GM18519 (cell line): ENCODE measurements at regions not wholly inside any gene's neighbourhood (a gene's known extent, or its start where the extent isn't known, plus 50 kb on each side); places are given as distances from the start of the nearest gene placed in this dataset.
"Not testable (repeated sequence)": the region's sequence is repeated elsewhere in the genome, so short reads cannot be mapped to it uniquely, and the experiment has no call there.

Experiments
- ATAC-seq: cut with Tn5 transposase; IDR thresholded peaks from one replicate; pipeline ENCODE4 v1.9.1; 2021; ENCODE audit warnings: mild to moderate bottlenecking, moderate library complexity; ENCODE audit not compliant: unreplicated experiment, low FRiP score

DNA sequence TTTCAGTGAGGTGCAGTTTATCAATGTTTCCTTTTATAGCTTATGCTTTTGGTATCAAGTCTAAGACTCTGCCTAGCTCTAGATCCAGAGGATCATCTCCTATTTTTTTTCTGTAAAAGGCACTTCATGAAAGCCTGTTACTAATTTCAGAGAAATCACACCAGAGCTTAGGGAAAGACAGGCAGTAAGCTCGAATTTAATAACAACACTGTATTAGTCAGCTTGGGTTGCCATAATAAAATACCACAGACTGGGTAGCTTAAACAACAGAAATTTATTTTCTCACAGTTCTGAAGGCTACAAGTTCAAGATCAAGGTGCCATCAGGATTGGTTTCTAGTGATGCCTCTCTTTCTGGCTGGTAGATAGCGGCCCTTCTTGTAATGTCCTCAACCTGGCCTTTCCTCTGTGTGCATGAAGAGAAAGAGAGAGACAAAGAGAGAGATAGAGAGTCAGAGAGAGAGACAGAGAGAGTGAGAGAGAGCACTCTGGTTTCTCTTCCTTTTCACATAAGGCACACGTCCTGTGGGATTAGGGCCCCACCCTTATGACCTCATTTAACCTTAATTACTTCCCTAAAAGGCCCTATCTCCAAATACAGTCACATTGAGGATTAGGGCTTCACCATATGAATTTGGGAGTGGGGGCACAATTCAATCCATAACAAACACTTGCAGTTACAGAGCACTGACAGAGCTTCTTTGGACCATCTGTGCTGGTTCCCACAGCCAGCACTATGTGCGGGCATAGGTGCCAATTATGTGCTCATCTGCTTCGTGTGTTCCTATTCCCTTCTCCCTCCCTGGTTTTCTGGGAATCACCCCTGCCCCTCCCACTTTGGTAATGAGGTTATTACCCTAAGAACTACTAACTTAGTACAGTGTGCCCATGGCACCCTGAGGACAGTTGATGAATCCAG lies 114.8 kb upstream of the MED14 start:
- ATAC-seq, result no peak

DNA sequence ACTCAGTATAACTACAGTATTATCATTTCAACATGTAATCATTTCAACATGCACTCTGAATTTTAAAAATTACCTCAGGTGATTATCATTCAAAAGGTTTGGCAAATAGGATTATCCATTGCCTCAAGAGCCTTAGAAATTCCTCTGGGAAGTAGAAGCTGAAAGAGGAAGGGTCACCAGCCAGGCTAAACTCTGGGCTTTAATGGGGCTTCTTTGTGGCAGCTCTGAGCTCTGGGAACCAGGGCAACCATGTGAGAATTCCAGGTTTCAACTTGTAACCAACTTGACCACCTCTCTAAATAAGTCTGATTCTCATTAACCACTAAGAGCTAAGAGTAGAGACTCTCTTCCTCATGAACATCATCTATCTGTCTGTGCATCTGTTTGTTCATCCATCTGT lies 117.2 kb upstream of the MED14 start:
- ATAC-seq, result no peak

DNA sequence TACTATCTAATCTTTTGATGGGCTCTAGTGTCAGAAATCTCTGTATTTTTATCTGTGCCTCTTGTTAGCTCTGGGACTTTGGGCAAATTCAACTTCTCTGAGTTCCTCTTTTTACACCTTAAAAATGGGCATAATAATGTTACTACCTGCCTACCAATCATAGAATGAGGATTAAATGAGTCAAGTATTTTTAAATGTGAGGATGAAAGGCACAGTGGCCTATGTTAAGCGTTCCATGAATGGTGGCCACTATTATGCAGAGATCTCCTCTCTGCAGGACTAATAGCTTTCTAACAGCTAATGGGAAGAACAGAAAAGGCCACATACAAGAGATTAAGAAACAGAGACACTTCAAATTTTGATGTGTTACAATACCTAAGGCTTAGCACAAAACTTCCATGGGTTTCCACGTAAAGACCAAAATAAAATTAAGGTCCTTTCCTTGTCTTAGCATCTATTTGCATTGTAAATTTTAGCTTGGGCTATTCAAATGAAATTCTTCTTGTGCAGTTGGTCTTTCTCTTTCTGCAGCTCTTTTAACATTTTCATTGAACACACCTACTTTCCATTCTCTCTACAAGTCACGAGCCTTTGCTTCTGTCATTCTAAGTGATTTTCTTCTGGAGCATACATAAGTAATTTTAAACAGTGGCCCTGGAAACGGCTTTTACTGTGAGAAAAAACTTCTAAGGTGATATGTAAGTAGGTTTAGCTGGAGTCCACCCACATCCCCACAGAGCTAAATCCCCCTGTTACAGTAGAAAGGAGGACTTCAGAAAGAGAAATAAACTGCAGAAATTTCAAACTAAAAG lies 117.9 kb upstream of the MED14 start:
- ATAC-seq, result no peak

DNA sequence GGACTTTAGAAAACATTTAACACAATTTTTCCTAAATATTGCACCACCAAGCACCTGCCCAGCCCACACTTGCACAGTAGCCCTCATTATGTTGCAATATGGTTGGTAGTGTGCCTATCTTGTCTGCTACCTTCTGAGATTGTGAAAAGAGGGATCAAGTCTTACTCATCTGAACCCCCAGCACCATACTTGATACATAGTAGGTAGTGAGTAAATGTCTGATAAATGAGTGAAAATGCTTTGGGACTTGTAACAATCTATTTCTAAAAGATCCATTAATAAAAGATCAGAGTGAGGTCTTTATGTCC lies 118.4 kb upstream of the MED14 start:
- no peak for ATAC-seq

DNA sequence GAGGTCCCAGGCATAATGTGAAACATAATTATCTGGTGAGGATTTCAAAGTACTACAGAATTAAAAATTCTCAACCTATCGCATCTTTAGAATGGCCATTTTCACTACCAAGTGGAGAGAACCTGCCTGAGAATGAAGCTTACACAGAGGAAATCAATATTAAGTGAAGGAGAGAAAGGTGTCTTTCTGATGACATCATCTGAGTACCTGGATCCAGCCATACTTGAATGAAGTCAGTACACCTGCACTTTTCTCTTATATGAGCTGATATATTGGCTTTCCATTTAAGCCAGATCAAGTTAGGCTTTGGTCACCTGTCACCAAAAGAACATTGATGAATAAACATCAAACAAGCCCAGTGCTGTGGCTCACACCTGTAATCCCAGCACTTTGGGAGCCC lies 118.9 kb upstream of the MED14 start:
- no peak for ATAC-seq

DNA sequence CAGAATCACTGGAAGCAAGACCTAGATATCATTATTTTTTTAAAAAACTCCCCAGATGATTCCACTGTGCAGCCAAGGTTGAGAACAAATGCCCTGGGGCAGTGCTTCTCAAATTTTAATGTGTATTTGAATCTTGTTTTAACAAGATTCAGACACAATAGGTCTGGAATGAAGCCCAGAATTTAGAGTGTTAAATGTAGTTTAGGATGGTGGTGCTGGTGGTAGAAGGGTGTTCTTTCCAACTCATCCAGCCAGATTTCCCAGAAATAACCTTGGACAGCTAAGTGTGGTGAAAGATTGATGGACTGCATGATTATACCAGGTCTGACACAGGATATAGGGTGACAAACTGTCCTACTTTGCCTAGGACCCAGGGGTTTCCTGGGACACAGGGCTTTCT lies 120.1 kb upstream of the MED14 start:
- ATAC-seq, result no peak

DNA sequence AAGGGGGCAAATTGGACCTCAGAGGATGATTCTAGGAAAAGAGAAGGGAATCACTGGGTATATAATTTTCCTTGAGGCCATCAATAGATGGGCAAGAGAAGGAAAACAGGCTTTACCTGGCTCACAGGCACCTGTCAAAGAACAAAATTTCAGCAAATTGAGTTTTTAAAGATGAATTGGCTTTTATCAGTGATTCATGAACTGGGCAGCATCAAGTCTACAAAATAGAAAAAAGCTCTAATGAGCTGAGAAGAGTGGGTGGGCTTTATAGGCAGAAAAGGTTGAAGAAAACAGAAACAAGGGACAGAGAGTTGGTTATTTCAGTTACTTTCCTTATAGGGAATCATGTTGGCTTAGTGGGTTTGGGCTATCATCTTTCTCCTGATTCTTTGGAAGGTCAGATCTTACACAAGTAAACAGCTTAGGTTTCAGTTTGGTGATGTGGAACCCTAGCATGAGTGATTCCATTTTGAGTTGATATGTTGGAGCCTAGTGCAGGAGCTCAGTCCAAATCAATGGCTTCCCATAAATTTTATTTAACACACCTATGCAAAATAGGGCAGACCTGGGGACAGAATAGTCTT lies 120.7 kb upstream of the MED14 start:
- no peak for ATAC-seq

DNA sequence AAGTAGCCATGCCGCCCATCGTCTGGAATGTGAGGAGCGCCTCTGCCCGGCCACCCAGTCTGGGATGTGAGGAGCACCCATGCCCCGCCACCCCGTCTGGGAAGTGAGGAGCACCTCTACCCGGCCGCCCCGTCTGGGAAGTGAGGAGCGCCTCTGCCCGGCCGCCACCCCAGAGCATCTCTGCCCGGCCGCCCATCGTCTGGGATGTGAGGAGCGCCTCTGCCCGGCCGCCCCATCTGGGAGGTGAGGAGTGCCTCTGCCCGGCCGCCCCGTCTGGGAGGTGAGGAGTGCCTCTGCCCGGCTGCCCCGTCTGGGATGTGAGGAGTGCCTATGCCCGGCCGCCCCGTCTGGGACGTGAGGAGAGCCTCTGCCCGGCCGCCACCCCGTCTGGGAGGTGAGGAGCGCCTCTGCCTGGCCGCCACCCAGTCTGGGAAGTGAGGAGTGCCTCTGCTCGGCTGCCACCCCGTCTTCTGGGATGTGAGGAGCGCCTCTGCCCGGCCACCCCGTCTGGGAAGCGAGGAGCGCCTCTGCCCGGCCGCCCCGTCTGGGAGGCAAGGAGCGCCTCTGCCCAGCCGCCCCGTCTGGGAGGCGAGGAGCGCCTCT lies 126.7 kb upstream of the MED14 start:
- not testable (repeated sequence) for ATAC-seq

DNA sequence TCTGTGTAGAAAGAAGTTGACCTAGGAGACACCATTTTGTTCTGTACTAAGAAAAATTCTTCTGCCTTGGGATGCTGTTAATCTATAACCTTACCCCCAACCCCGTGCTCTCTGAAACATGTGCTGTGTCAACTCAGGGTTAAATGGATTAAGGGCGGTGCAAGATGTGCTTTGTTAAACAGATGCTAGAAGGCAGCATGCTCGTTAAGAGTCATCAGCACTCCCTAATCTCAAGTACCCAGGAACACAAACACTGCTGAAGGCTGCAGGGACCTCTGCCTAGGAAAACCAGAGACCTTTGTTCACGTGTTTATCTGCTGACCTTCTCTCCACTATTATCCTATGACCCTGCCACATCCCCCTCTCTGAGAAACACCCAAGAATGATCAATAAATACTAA lies 127.9 kb upstream of the MED14 start:
- ATAC-seq, result not testable (repeated sequence)

DNA sequence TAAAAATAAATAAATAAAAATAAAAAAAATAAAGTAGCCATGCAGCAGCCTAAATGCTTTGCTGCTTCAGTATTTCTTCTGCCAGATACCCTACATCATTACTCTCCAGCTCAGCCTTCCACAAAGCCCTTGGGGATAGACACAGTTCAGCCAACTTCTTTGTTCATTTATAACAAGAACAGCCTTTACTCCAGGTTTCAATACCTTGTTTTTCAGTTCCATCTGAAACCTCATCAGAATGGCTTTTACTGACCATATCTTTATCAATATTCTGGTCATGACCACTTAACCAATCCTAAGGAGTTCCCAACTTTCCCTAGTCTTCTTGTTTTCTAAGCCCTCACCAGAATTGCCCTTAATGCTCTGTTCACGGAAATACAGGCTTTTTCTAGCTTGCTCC lies 128.3 kb upstream of the MED14 start:
- ATAC-seq, result no peak

DNA sequence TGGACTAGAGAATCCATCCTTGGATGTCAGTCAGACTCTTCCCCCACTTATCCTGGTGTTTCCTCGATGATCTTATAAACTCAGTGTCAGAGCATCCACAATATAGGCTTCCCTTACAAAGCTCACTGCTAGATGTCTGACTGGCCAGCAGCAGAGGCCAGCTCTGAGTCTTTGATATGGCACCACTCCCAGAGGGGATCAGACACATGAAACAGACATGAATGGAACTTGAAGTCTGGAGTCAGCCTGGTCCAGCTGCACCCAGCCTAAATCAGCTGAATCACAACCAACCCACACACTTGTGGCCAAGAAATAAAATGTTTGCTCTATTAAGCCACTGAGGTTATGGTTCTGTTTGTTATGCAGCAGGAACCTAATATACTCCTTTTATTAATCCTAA lies 129.6 kb upstream of the MED14 start:
- ATAC-seq, result no peak

DNA sequence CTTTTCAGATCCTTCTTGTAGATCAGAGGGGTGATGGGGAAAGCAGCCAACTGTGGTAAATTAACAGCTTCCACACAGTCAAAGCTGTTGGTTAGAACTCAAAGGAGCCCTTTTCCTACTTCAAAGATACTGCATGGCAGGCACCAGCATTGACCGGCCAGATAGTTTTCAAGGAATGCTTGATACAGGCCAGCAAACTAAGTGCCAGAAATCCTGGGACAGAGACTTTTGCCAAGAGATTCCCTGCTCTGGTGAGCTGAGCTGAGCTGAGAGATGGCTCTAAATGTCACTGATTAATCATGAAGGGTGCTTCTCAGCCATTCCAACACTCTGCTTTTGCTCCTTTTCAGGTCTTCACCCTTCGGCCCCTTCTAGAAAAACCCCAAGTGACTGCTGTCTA lies 131.6 kb upstream of the MED14 start:
- ATAC-seq, result no peak

DNA sequence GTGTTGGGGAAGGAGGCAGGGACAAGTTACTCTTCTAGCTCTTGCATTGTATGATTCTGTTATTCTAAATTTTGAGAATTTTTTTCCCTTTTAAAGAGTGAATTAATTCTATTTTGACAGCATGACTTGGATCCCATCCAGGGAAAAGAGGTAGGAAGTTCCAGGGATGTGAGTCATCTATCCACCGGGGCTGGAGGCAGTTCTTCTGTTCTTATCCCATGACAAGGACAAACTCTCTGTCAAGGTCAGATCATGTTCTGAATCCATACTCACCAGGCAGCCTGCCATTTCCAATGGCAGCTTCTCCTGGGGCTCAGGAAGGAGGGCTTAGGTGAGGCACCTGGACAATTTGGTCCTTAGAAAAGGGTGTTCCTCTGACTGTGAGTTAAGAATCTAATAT lies 132.0 kb upstream of the MED14 start:
- no peak for ATAC-seq

DNA sequence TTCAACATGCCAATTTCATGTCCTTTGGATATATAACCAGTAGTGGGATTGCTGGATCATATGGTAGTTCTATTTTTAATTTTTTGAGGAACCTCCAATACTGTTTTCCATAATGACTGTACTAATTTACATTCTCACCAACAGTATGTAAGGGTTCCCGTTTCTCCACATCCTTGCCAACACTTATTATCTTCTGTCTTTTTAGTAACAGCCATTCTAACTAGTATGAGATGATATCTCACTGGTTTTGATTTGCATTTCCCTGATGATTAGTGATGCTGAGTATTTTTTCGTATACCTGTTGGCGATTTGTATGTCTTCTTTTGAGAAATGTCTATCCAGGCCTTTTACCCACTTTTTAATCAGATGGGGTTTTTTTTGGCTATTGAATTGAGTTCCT lies 133.5 kb upstream of the MED14 start:
- ATAC-seq, result no peak

DNA sequence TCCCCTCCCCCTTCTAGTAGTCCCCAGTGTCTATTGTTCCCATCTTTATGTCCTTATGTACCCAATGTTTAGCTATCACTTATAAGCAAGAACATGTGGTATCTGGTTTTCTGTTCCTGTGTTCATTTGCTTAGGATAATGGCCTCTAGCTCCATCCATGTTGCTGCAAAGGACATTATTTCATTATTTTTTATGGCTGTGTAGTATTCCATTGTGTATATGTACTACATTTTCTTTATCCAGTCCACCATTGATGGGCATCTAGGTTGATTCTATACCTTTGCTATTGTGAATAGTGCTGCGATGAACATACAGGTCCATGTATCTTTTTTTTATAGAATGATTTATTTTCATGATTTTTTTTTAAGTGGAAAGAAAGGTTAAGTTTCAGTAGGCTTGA lies 135.6 kb upstream of the MED14 start:
- ATAC-seq, result not testable (repeated sequence)

DNA sequence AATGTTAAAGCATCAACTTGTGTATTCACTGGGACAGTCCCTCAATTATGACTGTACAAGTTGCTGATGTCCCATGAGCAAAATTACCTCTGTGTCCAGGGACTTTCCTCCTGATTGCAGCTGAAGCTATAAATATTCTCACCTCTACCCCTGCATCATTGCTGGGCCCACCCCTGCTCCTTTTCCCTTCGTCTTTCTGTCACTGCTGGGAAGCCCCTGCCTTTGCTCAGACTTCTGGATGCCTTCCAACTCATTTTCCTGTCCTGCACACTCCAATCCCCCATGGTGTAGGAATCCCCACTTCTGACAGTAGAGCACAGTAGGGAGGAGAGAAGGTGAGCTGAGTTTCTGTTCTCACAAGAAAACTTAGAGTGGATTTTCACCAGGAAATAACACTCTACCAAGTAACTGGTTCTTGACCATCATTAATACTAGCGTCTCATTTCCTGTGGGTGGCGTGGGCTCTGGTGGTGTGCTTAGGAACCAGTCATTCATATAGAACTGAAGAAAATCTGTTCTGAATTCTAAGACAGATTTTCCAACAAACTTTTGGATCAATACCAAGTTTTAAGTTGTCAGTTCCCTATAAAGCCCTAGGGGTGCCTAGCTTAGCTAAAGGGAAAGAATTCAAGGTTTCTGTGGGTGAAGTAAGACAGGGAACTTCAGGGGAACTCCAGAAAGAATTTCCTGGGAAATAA lies 136.2 kb upstream of the MED14 start:
- no peak for ATAC-seq

DNA sequence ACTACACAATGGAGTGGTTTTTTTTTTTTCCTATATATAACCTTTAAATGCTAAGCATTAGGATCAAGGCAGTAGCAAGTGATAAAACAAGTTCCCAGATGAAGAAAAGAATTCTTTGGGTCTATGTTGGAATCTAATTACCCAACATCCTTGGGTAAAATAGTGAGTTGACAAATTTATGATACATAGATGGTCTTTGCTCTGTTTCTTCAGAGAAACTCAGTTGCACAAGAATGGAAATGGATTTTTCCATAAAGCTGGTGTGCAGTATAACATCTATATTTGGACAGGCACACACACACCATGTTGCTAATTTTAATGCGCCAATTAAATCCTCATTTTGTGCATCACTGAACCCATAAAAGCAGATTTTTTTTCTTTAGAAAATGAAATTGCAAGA lies 137.0 kb upstream of the MED14 start:
- no peak for ATAC-seq

DNA sequence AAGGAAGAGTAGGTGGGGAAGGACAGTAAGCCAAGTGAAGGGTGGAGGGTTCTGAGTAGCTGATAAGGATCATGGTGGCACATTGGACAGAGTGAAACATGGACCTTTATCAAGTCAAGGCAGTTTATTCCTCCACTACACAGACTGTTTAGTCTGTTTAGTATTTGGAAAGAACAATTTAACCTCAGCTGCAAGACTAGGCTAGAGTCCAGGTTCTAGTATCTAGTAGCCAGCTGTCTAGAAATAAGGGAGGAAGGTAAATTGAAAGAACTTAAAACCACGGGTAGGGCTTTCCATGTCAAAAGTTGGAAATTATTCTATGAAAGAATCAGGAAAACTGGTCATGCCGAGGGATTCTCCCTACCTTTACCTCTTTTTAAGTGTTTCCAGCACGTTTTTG lies 140.1 kb upstream of the MED14 start:
- no peak for ATAC-seq

DNA sequence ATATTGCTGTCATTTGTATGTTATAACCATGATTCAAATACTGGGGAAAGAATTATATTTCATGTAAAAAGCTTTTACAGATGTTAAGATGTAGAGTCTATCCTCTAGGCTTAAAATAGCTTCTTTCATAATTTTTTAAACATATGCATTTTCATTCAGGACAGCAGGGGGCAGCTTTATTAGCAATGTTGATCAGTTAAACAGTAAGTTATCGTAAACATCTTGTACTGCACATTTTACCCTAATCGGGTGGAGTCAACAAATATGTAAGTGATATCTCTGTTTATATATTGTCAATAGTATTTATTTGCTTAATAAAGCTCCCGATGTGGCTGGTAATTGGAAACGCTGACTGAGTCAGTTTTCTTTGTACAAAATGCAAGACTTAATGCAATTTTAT lies 142.5 kb upstream of the MED14 start:
- no peak for ATAC-seq

DNA sequence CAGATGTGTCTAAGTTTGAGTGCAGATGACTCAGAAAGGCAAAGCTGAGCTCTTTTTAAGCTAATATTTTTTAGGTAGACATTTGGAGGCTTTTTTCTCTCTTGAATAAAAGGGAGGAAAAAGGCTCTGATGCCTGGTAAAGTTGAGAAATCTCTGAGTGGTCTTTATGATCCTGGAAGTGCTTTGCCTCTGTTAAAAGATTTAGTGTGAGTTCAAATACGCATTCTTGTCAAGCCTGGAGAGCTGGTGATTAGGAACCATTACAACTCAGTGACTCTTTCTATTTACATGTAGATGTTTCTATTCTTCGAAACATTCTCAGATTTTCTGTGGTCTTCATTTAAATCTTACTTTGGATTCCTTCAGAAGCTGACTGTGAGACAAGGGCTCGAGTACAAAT lies 143.4 kb upstream of the MED14 start:
- no peak for ATAC-seq

DNA sequence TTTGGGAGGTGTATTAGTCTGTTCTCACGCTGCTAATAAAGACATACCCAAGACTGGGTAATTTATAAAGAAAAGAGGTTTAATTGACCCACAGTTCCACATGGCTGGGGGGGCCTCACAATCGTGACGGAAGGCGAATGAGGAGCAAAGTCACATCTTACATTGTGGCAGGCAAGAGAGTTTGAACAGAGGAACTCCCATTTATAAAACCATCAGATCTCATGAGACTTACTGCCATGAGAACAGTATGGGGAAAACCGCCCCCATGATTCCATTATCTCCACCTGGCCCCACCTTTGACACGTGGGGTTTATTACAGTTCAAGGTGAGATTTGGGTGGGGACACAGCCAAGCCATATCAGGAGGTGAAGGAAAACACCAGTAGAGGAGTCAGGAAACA lies 143.8 kb upstream of the MED14 start:
- not testable (repeated sequence) for ATAC-seq
